Coronary artery (tissue), 2 donors: ENCODE measurements at regions not wholly inside any gene's neighbourhood (a gene's known extent, or its start where the extent isn't known, plus 50 kb on each side); places are given as distances from the start of the nearest gene placed in this dataset.

ENCODE experiments used
- DNase-seq: peaks from one replicate; pipeline ENCODE4 v3.0.0-alpha.2; 2017; ENCODE audit warnings: low spot score
- H3K27ac ChIP-seq, 2 donors: fragments of 200-600 bp; sonication (generic); one replicate each; pipeline ENCODE4 v1.5.1; 2016 to 2019
- H3K4me3 ChIP-seq: fragments of 200-600 bp; sonication (generic); 2 replicates; pipeline ENCODE4 v1.5.1; 2016; ENCODE audit warnings: mild to moderate bottlenecking, moderate library complexity
- CTCF ChIP-seq: fragments of 200-600 bp; sonication (generic); IDR thresholded peaks from one replicate; pipeline ENCODE4 v1.5.1; 2019; ENCODE audit warnings: antibody characterized with exemption

GRCh38 chr9:80448996-80449395 lies 877.2 kb downstream of the TLE4 start:
- no peak for DNase-seq
- no peak overlapping the region for H3K4me3 ChIP-seq
- H3K27ac ChIP-seq: no peak overlapping the region
- TF ChIP-seq CTCF: no peak

GRCh38 chr9:80447876-80448275 lies 876.1 kb downstream of the TLE4 start:
- Histone ChIP-seq H3K4me3 (no peak overlapping the region), H3K27ac (no peak overlapping the region)
- TF ChIP-seq CTCF: no peak
- no peak for DNase-seq

DNA sequence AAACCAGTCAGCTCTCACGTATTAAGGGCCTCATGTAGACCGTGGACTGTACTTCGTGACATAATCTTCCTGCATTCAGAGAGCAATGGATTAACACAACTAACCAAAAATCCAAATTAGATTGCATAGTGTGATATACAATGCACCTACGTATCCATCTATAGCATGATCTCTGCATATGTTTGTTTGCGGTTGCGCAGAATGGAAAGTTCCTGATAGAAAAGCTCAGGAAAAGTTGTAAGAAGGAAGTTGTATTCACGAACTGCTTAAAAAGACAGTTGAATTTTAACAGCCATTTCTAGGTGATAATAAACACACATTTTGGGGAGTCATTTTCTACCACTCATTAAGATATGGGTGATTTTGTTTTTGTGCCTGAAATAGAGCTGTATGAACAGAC lies 869.0 kb downstream of the TLE4 start:
- DNase-seq: no peak
- Histone ChIP-seq H3K27ac (no peak overlapping the region), H3K4me3 (no peak overlapping the region)
- no peak for TF ChIP-seq CTCF

GRCh38 chr9:80437825-80438224 lies 866.1 kb downstream of the TLE4 start:
- no peak overlapping the region for H3K27ac ChIP-seq
- no peak for TF ChIP-seq CTCF
- no peak for DNase-seq
- no peak overlapping the region for H3K4me3 ChIP-seq

DNA sequence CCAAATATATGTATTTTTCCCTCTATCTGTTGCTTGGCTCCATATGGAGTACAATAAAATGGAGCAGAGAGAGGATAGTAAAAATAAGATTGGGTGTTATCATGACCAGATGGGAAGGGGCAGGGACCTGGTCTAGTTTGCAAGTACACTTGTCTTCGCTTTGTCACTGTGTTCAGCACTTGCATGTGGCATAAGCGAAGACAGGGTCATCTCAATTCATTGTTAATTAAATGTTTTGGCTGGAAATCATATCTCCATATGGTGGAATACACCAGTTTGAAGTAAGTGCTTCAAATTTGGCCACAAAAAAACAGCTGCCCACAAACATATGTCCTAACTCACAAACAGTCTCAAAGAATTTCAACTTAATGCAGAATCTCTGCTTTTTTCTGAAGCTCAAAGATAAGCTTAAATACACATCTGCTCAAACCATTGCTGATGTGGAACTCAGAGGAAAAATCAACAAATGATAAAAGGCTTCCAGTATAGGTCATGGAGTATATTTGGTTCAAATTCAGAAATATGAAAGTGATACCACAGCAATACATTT lies 865.4 kb downstream of the TLE4 start:
- no peak overlapping the region for H3K27ac ChIP-seq
- TF ChIP-seq CTCF: no peak
- H3K4me3 ChIP-seq: no peak overlapping the region
- DNase-seq: no peak

DNA sequence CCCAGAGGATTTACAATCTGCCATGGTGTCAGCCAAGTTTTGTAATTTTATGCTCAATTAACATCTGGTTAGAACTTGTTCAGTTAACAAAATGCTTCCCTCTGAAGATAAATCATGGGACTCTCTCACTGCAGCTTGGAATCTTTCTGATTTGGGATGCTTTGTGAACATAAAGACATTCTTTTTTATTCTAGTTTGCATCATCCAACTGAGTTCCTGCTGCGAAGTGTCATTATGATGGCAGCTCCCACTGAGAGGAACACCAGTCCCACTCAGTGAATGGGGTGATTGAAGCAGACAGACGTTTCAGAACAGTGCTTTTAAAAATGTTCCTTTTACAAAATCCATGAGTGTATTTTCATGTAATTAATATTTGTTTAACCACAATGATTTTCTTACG lies 863.8 kb downstream of the TLE4 start:
- no peak for TF ChIP-seq CTCF
- DNase-seq: no peak
- Histone ChIP-seq H3K4me3 (no peak overlapping the region), H3K27ac (no peak overlapping the region)

GRCh38 chr9:80426992-80427391 lies 855.2 kb downstream of the TLE4 start:
- no peak for TF ChIP-seq CTCF
- H3K4me3 ChIP-seq: no peak overlapping the region

More at GRCh38 chr9:80426992-80427391, 855.2 kb downstream of the TLE4 start:
- DNase-seq: no peak
- no peak overlapping the region for H3K27ac ChIP-seq
